Bronchial epithelial cell (primary cell): ENCODE measurements at regions not wholly inside any gene's neighbourhood (a gene's known extent, or its start where the extent isn't known, plus 50 kb on each side); places are given as distances from the start of the nearest gene placed in this dataset.
A peak's percentile ranks its signal among the peaks of the same experiment; 100 is the strongest.

Experiments
- DNase-seq: peaks from one replicate; pipeline ENCODE4 v3.0.0-alpha.2; 2010; ENCODE audit warnings: low read depth
- FAIRE-seq: peaks from 2 replicates; lab custom pipeline; 2011; peaks lifted over from hg19 to GRCh38; lab: Jason Lieb, UNC
- H3K27me3 ChIP-seq: 2 replicates; pipeline ENCODE4 v1.5.1; 2011; ENCODE audit warnings: low read length; ENCODE audit not compliant: control insufficient read depth, insufficient read depth
- H3K36me3 ChIP-seq: 2 replicates; pipeline ENCODE4 v1.5.1; 2011; ENCODE audit warnings: low read length; ENCODE audit not compliant: control insufficient read depth, insufficient read depth
- H3K4me3 ChIP-seq: 2 replicates; pipeline ENCODE4 v1.5.1; 2011; ENCODE audit warnings: mild to moderate bottlenecking, low read depth, low read length, control low read depth
- CTCF ChIP-seq: IDR thresholded peaks from 2 replicates; pipeline ENCODE4 v1.5.1; 2011; ENCODE audit warnings: mild to moderate bottlenecking, moderate library complexity, low read length, control low read depth, inconsistent platforms; ENCODE audit not compliant: insufficient read depth, severe bottlenecking

GRCh38 chr15:79516155-79516554 lies 84.0 kb downstream of the MINAR1 start:
- no peak for DNase-seq
- no peak for TF ChIP-seq CTCF
- H3K4me3 ChIP-seq = no peak overlapping the region
- H3K27me3 ChIP-seq = no peaks in the 10 kb centered on the region
- H3K36me3 ChIP-seq = no peaks in the 10 kb centered on the region
- FAIRE-seq = no peak

- no peak overlapping the region for H3K4me3 ChIP-seq
- no peak for TF ChIP-seq CTCF
- no peaks in the 10 kb centered on the region for H3K36me3 ChIP-seq
- FAIRE-seq (no peak), DNase-seq (no peak)
- H3K27me3 ChIP-seq = no peaks in the 10 kb centered on the region
These were observed 84.5 kb downstream of the MINAR1 start for GRCh38 chr15:79516646-79517045.

DNA sequence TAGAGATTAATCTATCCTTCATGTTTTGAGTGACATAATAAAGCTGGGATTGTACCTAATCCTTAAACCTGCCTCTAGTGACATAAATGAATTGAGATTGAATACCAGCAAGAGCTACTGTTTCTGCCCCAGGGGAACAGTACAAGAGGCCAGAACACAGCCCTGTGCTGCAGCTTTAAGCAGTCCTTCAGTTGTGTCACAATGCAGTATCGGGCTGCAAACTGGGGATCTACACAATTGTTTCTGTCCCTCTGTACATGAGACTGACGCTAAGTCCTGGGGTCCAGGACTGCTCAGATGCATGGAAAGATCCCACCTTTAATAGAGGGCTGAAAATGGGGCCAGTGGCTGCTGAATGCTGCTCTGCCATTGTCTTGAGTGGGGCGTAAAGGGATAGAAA lies 87.5 kb downstream of the MINAR1 start:
- FAIRE-seq = peak; percentile 62
- H3K36me3 ChIP-seq = no peaks in the 10 kb centered on the region
- H3K4me3 ChIP-seq = no peak overlapping the region
- no peak for TF ChIP-seq CTCF
- DNase-seq = no peak
- H3K27me3 ChIP-seq = no peaks in the 10 kb centered on the region

DNA sequence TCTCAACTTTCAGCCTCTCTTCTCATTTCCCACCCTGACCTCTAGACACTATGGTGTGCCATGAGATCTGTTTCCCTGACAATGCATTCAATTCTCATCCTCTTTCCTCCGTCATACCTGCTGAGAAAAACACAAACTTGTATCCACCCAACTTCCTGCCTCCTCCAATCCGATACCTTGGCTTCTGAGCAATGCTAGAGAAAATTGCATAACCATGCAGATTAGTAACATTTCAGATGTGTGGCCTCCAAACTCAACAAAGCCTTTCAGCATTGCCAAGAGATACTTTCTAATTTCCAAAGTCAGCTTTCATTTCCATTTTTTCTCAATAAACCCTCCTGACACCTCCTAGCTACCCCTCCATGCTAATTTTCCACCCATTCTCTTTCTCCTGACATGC lies 88.5 kb downstream of the MINAR1 start:
- no peaks in the 10 kb centered on the region for H3K36me3 ChIP-seq
- no peaks in the 10 kb centered on the region for H3K27me3 ChIP-seq
- no peak for FAIRE-seq
- no peak for DNase-seq
- no peak for TF ChIP-seq CTCF
- no peak overlapping the region for H3K4me3 ChIP-seq

GRCh38 chr15:79522656-79523055 lies 90.5 kb downstream of the MINAR1 start:
- no peak for FAIRE-seq
- peak; percentile 52 for DNase-seq
- Histone ChIP-seq H3K36me3 (no peaks in the 10 kb centered on the region), H3K27me3 (no peaks in the 10 kb centered on the region), H3K4me3 (no peak overlapping the region)
- TF ChIP-seq CTCF = no peak

DNA sequence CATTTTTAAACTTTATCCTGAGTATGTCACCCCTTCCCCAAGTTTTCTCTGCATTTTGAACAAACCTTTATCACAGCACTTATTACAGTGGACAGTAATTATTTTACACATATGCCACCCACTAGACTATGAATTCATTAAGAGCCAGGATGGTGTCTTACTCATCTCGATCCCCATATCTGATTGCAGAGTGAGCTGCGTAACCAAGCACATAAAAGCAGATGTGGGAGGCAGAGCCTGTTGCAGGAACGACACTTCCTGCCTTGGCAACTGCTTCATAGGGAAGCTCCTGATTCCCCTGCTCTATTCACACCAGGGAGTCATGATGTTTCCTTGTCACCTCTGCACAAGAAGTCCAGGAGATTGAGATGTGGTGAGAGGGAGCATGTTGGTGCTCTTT lies 91.1 kb downstream of the MINAR1 start:
- no peak for TF ChIP-seq CTCF
- FAIRE-seq = no peak
- no peaks in the 10 kb centered on the region for H3K36me3 ChIP-seq

More for the DNA sequence above, 91.1 kb downstream of the MINAR1 start:
- DNase-seq = no peak
- H3K4me3 ChIP-seq = no peak overlapping the region
- no peaks in the 10 kb centered on the region for H3K27me3 ChIP-seq
